ENCODE measurements at regions not wholly inside any gene's neighbourhood (a gene's known extent, or its start where the extent isn't known, plus 50 kb on each side); places are given as distances from the start of the nearest gene placed in this dataset.

DNA sequence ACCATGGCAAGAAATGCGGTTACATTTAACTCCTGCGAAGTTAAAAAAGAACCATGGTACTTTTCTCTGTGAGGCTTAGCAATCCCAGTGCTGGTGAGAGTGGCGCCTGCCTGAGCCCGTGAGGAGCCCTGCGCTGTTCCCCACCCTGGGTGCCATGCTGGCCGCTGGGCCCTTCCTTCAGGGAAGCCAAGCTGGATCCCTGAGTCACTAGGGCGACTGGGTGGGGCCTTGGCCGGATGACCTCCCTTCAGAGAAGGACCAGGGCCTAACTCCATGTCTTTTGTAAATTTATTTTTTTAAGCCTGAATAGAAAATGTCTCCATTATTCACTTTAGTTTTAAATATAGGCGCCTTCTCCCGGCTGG is 209.1 kb downstream of the ERMARD start:
- no peak for DNase-seq

DNA sequence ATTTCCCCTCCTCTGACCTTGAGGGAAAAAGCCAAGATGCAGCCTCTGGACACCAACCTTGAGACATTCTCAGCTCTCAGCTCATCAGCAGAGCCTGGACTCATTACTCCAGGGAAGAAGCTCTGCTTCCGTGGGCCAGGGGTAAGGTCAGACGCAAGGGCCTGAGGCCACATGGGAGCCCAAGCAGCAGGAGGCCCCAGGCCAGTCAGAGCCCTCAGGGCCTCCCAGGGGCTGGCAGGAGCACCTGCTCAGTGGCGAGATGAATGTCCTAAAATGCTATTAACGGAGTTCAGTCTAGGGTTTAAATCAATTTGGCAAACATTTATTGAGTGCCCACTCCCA is 208.6 kb downstream of the ERMARD start:
- no peak for DNase-seq

DNA sequence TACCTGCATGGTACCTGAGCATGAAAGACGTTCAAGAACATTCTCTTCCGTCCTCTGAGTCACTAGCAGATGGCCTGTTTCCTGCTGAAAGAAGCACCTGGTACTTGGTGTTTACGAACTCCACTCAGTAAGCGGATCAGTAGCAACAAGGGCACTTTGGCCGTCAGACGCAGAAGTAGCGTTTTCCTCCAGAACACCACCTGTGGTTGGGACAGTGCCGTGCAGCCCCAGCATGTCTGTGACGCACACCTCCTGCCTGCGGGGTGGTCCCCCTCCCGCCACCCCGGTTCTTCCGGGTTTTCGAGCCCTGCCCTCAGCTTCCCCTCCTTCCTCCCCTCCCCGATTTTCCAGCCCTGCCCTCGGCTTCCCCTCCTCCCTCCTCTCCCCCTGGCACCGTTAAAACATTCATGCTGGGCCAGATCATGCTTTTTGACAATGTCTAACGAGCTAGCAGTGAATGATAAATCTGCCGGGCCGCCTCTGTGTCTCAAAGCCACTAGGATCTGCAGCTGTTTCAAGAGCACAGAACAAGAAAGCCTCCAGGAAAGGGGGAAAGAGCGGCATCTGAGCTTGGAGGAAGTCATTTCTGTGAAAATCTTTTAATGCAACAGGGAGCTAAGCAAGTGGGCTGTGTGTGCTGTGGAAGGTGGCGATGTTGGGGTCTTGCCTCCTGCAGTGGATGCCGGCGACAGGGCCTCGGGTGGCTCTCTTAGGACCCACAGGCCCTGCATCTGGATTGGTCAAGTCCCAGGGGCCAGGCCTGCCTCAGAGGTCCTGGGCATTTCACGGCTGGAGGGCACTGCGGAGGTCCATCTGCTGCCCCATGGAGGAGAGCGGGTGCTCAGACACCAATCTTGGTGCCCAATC is 207.9 kb downstream of the ERMARD start:
- DNase-seq: peak; percentile 97

DNA sequence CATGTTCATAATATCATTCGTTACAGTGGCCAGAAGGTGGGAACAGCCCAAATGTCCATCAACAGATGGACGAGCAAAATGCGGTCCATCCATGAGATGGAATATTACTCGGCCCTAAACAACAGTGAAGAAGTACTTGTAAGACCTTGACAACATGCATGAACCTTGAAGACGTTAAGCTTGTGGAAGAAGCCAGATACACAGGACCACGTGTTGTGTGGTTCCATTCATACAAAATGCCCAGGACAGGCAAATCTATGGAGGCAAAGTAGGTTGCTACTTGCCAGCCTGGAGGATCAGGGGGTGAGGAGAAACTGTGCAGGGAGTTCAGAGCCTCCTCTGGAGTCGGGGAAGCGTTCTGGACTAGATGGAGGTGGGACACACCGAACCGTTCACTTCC is 207.1 kb downstream of the ERMARD start:
- no peak for DNase-seq

DNA sequence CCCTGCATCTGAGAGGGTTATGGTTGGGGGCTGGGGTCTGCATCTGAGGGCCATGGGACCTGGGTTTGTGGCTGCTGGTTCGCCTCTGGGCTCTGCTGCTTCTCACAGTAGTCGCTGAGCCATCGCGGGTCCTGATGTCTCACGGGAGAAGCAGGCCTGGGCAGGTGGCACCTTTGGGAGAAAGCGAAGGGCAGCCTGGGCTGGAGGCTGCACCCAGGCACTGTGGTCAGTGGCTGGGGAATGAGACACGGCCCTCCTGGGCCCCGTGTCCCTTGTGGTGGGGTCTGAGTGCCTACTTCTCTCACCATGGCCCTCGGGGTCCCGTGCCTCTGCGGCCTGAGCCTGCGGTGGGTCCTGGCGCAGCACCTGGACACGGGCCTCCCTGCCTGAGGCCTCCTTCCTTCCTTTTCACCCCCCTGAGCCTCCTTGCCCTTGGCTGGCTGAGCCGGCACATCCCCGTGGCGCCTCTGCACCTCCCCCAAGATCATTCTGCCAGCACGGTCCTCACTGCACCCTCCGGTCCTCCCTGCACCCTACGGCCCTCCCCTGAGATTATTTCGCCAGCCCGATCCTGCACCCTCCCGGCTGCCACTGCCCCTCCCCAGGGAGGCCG is 206.0 kb downstream of the ERMARD start:
- DNase-seq: no peak

DNA sequence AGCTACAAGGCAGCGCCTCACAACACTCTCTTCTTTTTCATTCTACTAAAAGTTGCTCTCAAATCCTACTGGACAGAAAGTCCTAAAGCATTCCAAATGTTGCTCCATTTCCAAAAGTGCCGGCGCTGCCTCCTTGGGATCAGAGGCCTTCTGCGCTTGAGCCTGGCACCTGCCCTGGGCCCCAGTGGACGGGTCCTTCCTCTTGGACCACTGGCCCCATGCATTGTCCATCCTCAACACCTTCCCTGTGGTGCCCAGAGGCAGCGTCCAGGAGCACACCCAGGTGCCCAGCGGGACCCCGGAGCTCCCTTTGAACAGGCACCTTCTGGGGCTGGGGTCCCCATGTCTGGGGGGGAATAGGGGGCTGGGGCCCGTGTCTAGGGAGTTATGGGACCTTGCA is 205.2 kb downstream of the ERMARD start:
- no peak for DNase-seq

DNA sequence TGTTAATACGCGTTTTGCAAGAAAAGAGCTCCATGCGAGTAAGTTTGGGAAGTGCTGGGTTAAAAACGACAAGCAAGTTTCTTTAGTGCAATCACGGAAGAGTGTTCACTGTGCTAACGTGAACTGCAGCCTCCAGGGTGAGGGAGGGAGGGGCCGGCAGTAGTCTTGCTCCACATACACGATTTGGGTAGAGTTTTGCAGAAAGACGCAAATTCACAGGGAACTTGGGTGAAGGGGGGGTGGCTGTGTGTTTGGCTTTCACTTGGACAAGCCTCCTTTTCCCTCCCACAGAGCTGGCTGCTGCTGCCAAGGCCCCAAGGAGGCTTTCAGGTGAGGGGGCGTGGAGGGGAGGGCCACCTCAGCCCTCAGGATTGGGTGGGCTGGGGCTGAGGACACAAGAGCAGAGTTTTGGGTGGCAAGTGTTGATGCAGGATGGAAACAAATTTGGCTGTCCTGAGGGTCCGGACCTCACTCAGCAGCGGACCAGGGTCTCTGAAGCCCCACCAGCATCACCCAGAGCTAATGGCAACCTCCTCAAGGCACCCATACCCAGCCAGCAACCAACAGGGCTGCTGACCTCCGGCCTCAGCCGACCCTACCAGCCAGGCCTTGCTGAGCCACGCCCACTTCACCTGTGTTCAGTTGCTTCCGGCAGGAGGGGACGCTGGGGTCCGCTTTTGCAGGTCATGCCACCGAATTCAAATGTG is 204.5 kb downstream of the ERMARD start:
- DNase-seq: no peak

DNA sequence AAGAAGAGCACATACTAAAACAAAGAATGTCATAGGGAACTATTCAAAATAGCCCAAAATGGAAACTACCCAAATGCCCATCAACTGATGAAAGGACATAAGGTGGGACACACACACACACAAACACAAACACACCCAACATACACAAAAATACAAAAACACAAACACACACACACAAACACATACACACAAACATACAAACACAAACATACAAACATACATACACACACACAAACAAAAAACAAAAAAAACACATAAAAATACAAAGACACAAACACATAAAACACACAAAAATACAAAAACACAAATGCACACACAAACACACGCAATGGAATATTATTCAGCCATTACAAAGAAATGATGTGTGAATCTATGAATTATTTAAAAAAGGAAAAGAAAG is 203.6 kb downstream of the ERMARD start:
- DNase-seq: no peak

DNA sequence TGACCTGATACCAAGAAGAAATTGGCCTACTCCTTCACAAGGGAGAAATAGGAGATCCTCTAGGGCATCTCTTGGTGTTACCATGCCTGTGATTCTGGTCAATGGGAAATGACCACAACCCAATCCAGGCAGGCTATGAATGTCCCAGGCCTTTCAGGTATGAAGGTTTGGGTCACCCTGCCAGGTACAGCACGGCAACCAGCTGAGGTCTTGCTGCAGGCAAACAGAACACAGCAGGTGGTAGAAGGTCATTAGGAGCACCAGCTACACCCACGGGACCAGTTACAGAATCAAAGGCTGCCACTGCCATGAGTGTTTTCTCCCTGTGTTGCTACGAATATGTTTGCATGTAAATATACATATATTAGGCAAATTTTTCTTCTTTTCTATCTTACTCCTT is 202.3 kb downstream of the ERMARD start:
- DNase-seq: no peak

DNA sequence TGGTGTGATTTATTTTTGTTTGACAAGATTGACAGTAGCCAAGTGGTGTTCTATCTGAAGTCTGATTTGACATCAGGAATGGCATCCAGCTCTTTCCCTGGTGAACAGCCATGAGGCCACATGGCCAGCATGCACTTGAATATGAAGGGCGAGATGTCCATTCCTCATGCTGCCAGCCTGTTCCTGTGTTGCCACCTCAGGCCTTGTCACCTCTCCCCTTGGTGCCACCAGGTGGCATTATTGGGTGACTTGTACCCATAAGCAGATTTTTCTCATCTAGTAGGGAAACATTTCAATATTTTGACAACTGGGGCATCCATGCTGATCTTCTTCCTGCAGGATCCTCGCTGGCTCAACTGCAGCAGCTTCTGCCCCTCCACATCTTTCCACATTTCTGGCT is 199.1 kb downstream of the ERMARD start:
- DNase-seq: peak; percentile 16

DNA sequence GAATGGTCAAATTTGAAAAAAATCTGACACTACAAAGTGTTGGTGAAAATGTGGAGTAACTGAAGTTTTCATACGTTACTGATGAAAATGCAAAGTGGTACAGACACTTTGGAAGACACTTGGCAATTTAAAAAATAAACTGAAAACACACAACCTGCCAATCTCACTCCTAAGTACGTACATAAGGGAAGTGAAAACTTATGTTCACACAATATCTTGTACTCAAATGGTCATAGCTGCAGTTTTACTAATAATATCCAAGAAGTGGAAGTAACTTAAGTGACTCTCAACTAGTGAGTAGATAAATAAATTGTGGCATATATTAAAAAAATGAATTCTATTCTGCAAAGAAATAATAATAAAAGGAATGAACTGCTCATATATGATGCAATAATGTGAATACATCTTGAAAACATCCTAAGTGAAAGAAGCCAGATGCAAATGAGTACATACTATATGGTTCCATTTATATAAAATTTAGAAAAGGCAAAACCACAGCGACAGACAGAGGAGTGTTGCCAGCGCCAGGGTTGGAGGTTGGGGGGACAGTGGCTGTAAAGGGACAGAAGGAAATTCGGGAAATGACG is 198.2 kb downstream of the ERMARD start:
- no peak for DNase-seq

DNA sequence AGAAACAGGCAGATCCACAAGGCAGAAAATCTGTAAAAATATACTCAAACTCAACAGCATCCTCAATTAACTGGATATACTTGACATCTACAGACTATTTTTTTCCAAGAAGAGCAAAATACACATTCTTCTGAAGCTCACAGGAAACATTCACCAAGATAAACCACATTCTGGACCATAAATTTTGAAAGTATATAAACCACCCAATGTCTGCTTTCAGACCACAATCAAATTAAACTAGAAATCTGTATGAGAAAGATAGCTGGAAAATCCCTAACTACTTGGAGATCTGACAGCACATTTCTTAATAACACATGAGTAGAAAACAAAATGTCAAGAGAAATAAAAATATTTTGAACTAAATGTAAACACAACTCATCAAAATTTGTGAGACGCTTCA is 195.5 kb downstream of the ERMARD start:
- DNase-seq: no peak

DNA sequence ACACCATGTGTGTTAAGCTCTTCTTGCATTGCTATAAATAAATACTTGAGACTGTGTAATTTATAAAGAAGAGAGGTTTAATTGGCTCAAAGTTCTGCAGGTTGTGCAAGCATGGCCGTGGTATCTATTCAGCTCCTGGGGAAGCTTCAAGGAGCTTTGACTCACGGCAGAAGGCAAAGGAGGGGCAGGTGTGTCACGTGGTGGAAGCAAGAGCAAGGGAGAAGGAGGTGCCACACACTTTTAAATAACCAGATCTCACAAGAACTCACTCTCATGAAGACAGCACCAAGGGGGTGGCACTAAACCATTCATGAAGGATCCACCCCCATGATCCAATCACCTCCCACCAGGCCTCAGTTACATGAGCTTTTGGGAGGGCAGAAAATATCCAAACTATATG is 193.7 kb downstream of the ERMARD start:
- no peak for DNase-seq

DNA sequence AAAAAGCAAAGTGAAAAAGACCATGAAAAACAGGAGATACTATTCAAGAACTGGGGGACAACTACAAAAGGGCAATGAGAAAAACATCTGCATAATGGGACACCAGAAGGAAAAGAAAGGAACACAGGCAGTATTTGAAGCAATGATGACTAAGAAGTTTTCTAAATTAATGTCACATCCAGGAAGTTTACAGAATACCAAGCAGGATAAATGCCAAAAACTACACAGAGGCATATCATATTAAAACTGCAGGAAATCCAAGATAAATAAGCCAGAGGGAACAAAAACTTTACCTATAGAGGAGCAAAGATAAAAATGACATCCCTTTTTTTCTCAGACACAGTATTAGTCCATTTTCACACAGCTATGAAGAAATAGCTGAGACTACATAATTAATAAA is 193.0 kb downstream of the ERMARD start:
- DNase-seq: no peak

DNA sequence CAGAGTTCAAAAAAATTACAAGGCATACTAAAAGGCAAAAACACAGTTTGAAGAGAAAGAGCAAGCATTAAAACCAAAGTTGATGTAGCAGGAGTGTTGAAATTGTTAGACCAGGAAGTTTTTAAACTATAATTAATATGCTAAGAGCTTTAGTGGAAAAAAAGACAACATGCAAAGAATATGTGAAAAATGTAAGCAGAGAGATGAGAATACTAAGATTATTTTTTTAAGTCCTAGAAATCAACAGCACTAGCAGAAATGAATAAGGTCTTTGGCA is 192.6 kb downstream of the ERMARD start:
- DNase-seq: no peak

DNA sequence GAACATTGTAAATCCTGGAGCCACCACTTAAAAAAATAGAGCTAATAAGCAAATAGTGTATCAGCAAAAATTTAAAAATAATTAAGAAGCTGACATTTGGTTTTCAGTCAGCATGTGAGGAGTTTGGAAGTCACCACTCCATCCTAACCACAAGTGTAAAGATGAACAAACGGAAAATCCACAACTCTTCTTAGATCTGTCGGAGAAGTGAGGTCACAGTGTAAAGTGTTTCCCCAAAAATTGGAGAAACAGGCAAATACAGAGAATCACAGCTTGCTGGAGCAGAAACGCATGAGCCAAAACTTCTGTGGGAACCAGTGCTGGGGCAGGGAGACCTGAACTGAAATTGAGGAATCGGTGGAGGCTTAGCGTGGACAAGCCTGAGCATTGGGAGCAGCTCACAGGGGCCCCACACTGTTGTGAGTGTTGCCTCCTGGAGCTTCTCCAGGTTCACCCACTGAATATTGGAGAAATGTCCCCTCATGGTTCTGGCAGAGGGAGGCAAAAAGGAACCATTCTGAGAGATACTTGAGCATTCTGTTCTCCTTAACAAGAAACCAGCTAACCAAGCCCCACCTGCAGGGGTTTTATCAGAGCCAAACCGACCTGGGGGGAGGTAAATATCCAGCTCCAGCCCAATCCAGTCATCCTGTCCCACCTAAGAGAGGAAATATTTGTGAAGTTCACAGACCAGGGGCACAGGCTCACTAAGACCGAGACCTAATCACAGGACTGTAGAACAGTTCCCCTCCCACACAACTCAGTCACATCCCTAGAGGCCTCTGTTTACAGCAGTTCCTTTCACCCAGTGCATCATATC is 192.0 kb downstream of the ERMARD start:
- no peak for DNase-seq

DNA sequence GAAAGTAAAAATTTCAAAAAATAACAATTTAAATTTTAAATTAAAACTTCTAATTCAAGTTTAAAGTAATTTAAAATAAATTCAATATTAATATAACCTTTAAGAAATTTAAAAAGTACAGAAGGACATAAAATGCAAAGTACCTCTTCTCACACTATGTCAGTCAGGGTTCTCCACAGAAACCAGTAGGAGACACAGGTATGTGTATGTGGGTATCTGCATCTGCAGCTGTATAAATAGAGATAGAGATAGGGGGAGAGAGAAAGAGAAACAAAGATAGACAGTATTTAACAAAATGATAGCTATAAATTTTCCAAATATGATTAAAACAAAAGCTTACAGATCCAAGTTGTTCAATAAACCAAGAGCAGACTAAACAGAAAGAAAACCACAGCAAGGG is 190.8 kb downstream of the ERMARD start:
- no peak for DNase-seq

DNA sequence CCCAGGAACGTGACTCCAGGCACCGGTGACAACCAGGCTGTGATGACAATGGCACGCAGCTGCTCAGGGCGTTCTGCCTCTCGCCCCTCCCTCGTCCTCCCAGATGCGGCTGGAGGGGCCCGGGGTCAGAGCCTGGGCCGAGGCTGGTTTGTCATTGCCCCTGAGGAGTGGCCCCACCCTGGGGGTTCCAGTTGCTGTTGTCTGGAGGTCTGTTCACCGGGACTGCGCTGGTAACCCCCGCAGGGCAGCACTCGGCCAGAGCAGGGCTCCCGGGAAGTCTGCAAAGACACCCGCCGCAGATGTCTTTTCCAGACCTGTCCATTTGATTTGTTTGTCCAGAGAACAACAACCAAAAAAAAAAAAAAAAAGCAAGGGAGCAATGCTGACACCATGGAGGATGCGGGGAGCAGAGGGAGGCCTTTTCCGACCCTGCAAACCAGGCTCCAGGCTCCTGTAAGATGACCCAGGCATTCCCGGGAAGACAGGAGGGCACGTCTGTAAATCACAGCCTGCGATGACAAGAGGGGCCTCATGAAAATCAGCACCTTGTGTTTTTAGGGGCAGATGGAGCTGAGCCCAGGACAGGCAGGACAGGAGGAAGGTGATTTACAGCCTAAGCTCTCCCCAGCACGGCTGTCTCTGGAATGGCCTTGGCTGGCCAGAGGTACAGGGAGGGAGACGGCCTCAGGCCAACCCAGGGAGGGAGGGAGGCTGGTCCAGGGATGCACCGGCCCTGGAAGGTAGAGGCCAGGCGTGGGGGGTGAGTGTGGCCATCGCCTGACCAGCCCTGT is 189.3 kb downstream of the ERMARD start:
- no peak for DNase-seq

DNA sequence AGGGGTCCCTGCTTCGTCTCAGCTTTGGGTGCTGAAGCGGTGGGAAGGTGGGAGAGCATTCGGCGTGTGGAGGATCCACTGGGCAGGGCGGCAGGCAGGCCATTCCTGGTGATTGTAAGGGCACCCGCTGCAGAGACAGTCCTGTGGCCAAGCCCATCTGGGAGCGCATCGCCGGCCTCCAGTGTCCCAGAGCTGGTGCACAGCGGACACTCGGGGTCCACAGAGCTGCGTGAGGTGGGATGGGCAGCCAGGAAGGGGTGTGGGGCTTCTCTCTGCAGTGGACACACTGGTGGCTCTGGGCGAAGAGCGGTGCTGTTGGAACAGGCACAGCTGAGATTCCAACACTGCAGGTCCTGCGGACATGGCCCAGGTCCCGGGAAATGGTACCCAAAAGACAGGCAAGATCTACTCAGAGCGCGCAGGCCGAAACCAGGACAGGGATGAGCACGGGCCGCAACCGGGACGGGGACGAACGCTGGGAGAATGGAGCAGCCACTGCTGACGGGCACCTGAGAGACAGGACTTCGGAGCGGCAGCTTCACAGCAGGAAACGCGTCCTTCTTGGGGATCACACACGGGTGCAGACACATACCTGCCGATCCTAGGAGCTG is 188.2 kb downstream of the ERMARD start:
- no peak for DNase-seq

DNA sequence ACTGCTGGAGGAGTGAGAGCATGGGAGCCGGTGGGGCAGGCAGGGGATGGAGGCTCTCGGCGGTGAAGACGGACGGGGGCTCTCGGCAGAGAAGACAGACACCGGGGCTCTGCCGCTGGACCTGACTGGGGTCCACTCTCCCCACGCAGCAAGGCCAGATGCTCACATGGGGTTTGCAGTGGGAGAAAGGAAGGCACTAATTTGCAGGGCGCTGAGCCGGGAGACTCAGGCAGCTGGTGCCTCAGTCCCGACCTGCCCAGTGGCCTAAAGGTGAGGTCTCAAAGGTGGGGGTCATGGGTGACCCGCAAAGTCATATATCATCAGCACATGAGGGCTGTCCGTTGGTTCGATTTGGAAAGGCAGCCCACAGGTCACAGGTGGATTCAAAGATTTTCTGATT is 187.3 kb downstream of the ERMARD start:
- DNase-seq: no peak

DNA sequence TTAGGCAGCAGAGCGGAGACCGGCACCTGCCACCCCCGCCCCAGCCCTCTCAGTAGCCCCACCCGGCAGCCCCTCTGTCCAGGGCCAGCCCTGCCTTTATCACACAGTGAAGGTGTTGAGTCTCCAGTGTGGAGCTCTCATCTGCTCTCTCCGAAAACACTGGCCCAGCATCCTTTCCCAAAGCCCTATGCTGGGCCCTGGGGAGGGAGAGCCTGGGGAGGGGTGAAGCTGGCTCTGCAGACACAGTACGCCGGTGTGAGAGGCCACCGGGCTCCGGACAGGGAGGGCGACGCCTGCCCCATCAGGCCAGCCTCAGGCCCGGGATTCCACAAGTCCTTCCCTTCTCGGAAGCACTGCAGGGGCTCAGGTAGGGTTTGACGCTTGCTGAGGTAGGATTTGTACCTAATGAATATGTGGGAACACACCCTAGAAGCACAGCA is 186.9 kb downstream of the ERMARD start:
- DNase-seq: no peak

Data from DMS79 treated with DMSO at 0.1 percent for 48 hours (cell line).